HEK293T (cell line): ENCODE measurements at regions not wholly inside any gene's neighbourhood (a gene's known extent, or its start where the extent isn't known, plus 50 kb on each side); places are given as distances from the start of the nearest gene placed in this dataset.

Source experiments
- CTCF ChIA-PET: fragments of 350-600 bp; formaldehyde crosslinking; extraction: SDS; loops from one replicate; lab custom pipeline; 2021; ENCODE audit warnings: antibody characterized with exemption, inconsistent platforms; lab: Yijun Ruan, JAX
- POLR2A ChIA-PET: fragments of 350-600 bp; formaldehyde crosslinking; extraction: SDS; loops from one replicate; lab custom pipeline; 2020; ENCODE audit warnings: antibody characterized with exemption, inconsistent platforms; lab: Yijun Ruan, JAX
- DNase-seq: peaks from one replicate; pipeline ENCODE4 v3.0.0; 2012; ENCODE audit warnings: mixed read lengths; ENCODE audit errors: extremely low spot score
- ARNT ChIP-seq: fragments of 450-650 bp; IDR thresholded peaks from 2 replicates; pipeline ENCODE4 v1.6.1; 2017; ENCODE audit warnings: mild to moderate bottlenecking
- BHLHE40 ChIP-seq: fragments of 450-650 bp; IDR thresholded peaks from 2 replicates; pipeline ENCODE4 v1.6.1; 2016; ENCODE audit warnings: mild to moderate bottlenecking, moderate library complexity, borderline replicate concordance
- CTBP1 ChIP-seq: fragments of 450-650 bp; IDR thresholded peaks from 2 replicates; pipeline ENCODE4 v1.6.1; 2016; ENCODE audit warnings: borderline replicate concordance
- ELF4 ChIP-seq: fragments of 450-650 bp; IDR thresholded peaks from 2 replicates; pipeline ENCODE4 v1.6.1; 2017; ENCODE audit warnings: antibody characterized with exemption
- FOXA1 ChIP-seq: fragments of 450-650 bp; IDR thresholded peaks from 2 replicates; pipeline ENCODE4 v1.6.1; 2016; ENCODE audit warnings: mild to moderate bottlenecking
- FOXK2 ChIP-seq: fragments of 450-650 bp; IDR thresholded peaks from 2 replicates; pipeline ENCODE4 v1.6.1; 2016; ENCODE audit warnings: mild to moderate bottlenecking
- FOXM1 ChIP-seq: fragments of 450-650 bp; IDR thresholded peaks from 2 replicates; pipeline ENCODE4 v1.6.1; 2017; ENCODE audit warnings: mild to moderate bottlenecking, borderline replicate concordance
- HDGF ChIP-seq: fragments of 450-650 bp; IDR thresholded peaks from 2 replicates; pipeline ENCODE4 v1.6.1; 2017; ENCODE audit warnings: antibody characterized with exemption, borderline replicate concordance
- L3MBTL2 ChIP-seq: fragments of 450-650 bp; conservative IDR thresholded peaks from 2 replicates; pipeline ENCODE4 v1.6.1; 2016; ENCODE audit warnings: mild to moderate bottlenecking
- LEF1 ChIP-seq: fragments of 450-650 bp; IDR thresholded peaks from 2 replicates; pipeline ENCODE4 v1.6.1; 2017; ENCODE audit warnings: mild to moderate bottlenecking, borderline replicate concordance
- NFRKB ChIP-seq: fragments of 450-650 bp; IDR thresholded peaks from 2 replicates; pipeline ENCODE4 v1.6.1; 2016; ENCODE audit warnings: mild to moderate bottlenecking, moderate library complexity
- SP1 ChIP-seq: fragments of 450-650 bp; IDR thresholded peaks from 2 replicates; pipeline ENCODE4 v1.6.1; 2017
- SUZ12 ChIP-seq: fragments of 450-650 bp; IDR thresholded peaks from 2 replicates; pipeline ENCODE4 v1.6.1; 2016; ENCODE audit warnings: mild to moderate bottlenecking
- TARDBP ChIP-seq: fragments of 450-650 bp; IDR thresholded peaks from 2 replicates; pipeline ENCODE4 v1.6.1; 2016
- ZNF384 ChIP-seq: fragments of 450-650 bp; IDR thresholded peaks from 2 replicates; pipeline ENCODE4 v1.6.1; 2016
- TF ChIP-seq, protein P1 (sequence below): fragments of 450-650 bp; IDR thresholded peaks from 2 replicates; pipeline ENCODE4 v1.6.1; 2016

DNA sequence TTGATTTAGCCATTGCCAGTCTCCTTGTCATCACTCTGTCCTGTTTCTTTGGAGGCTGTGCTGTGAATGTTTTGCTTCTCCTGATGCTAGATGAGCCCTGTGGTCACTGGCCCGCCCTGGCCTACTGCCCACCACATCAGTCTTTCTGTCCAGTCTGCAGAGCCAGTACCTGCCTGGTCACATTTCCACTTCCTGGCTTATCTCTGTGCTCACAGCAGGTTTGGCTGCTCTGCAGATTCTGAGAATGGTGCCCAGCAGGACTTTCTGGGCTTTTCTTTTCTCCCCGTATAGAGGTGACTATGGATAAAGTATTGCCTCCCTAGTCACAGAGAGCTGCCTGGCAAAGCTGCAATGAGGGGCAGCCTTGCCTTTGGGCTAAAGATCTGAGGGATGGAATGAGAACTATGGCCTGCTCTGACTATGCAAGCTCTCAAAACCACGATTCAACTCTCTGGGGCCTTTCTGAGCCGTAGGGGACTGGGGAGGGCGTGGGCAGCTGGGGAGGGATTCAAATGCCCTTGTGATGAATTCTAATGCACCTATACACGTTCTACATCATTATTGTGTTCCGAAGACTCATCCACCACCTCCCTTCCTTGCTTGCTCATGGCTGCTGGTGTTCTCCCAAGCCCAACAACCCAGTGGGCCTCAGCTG is 410.4 kb upstream of the NPVF start:
- CTCF ChIA-PET = no interaction called here
- POLR2A ChIA-PET = no interaction called here
- TF ChIP-seq HDGF = no peak
- no peak for TF ChIP-seq TARDBP
- no peak for DNase-seq

DNA sequence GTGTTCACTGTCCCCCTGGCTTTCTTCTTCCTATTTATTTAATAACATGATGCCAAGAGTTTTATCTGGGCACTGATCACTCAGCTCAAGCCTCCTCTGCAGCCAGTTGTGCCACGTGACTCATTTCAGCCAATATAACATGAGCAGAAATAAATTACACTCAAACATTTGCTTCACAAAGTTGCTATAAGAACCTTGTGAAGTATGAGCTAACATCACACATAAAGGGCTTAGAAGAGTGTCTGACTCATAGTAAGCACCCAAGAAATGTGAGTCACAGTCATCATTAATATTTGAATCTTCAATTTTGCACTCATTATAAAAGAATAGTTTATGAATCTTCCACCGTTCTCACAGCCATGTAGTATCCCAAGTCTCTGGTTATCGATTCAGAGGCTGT is 414.6 kb upstream of the NPVF start:
- TF ChIP-seq L3MBTL2 = no peak
- no peak for DNase-seq
- ChIA-PET CTCF (no interaction called here), POLR2A (interaction anchor here (1.3 kb wide), 1 partner anchor 15 kb away, joined by 3 read pairs; no protein-coding TSS in a partner anchor)

DNA sequence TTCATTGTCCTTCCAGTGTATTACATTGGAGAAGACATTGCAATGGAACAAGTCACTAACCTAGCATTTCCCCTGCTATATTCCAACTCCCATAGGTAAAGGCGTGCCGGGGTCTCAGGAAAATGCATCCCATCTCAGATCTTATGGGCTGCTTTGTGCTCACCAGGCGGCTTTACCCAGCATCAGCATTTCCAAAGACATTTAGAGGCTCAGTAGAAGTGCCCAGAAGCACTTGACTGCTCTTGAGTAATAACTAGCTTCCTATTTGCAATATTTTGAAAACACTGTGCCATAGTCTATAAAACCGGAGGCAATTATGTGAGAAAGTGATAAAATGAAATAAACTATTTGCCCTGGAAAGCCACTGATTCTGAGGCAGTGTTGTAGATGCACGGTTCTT is 415.0 kb upstream of the NPVF start:
- ChIA-PET POLR2A (no interaction called here), CTCF (no interaction called here)
- DNase-seq = no peak
- no peak for TF ChIP-seq LEF1
- no peak for TF ChIP-seq CTBP1
- no peak for TF ChIP-seq L3MBTL2
- TF ChIP-seq ELF4 = no peak
- TF ChIP-seq TARDBP = no peak
- TF ChIP-seq FOXA1 = no peak
- no peak for TF ChIP-seq ARNT
- TF ChIP-seq NFRKB = no peak
- TF ChIP-seq, protein P1, sequence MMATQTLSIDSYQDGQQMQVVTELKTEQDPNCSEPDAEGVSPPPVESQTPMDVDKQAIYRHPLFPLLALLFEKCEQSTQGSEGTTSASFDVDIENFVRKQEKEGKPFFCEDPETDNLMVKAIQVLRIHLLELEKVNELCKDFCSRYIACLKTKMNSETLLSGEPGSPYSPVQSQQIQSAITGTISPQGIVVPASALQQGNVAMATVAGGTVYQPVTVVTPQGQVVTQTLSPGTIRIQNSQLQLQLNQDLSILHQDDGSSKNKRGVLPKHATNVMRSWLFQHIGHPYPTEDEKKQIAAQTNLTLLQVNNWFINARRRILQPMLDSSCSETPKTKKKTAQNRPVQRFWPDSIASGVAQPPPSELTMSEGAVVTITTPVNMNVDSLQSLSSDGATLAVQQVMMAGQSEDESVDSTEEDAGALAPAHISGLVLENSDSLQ = no peak
- no peak for TF ChIP-seq FOXK2
- no peak for TF ChIP-seq SUZ12
- no peak for TF ChIP-seq ZNF384
- TF ChIP-seq HDGF = no peak

DNA sequence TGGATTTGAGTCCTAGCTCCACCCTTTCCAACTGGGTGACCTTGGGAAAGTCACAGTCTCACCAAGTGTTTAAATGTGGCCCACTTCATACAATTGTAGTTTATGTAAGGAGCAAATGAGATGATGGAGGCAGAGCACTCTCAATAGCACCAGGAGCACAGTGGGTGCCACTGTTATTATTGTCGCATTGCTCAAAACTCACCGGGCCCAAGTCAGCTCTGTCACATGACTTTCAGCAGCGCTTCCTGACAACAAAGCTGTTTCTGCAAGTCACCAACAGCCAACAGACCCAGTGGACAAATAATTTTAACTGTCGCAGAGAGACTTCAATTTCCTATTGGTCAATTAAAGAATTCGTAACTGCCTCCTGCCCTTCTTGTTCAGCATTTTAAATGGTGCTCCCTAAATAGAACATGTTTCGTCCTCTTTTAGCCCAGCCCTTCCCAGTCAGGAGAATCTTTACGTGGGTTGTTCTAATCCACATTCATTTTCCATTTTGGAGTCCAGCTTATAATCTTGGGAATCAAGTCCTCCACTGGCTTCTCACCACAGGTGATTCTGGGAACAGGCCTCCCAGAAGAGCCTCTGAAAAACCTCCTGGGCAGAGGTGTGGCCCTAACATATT is 415.6 kb upstream of the NPVF start:
- ChIA-PET CTCF (no interaction called here), POLR2A (no interaction called here)
- no peak for DNase-seq
- TF ChIP-seq HDGF = no peak
- TF ChIP-seq L3MBTL2 = no peak
- no peak for TF ChIP-seq ZNF384
- TF ChIP-seq CTBP1 = no peak
- TF ChIP-seq ELF4 = no peak
- TF ChIP-seq FOXK2 = no peak
- TF ChIP-seq NFRKB = no peak
- TF ChIP-seq LEF1 = no peak
- TF ChIP-seq FOXA1 = no peak
- TF ChIP-seq BHLHE40 = no peak
- TF ChIP-seq FOXM1 = no peak
- no peak for TF ChIP-seq ARNT

DNA sequence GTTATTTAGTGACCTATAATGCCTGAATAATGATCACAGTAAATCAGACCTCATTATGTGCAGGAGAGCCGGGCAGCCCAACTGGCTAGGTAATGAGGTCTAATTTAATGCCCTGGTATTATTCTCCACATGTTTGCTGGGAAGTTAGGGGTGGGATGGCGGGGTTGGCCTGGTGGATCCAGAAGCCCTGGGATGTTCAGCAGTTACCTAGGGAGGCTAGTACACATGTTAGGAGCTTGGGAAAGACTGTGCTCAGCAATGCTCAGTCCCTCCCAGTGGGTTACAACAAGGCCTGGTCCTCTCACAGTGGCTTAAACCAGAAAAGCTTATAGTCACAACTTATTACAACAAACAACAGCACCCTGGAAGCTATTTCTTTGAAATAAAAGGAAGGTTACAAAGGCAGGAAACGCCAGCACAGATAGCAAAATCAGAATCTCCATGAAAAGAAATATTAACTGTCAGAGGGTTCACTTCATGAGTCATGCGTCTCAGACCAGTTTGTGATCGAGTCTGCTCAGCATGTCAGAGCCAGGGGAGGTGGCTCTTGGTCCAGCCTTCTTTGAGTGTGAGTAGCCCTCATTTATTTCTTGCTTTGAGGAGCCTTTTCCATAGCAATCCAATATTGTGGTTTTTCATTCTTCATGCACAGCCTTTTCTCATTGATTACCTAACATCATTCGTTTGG is 418.6 kb upstream of the NPVF start:
- ChIA-PET POLR2A (no interaction called here), CTCF (no interaction called here)
- TF ChIP-seq ARNT (no peak), FOXA1 (no peak), L3MBTL2 (no peak), ZNF384 (no peak), HDGF (no peak), FOXM1 (no peak), SUZ12 (no peak), CTBP1 (no peak), BHLHE40 (no peak), NFRKB (no peak)
- DNase-seq = no peak

DNA sequence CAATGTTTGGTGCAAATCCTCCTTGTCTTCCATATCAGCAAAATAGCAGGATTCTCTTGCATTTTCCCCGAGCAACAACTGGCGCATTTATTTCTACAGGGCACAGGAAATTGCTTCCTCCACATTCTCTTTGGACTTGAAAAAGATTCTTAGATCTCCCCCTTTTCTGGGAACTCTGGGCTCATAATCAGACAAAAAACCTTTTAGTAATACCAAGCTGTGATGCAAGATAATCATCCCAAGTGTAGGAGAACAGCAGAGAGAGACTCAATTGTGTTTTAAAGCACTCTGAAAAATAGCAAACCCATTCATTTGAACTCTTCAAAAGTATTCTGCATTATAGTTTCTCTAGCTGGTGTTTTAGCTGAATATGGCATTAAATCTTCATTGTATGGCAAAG is 419.6 kb upstream of the NPVF start:
- no peak for DNase-seq
- no peak for TF ChIP-seq LEF1
- TF ChIP-seq, protein P1 = no peak
- no peak for TF ChIP-seq CTBP1
- TF ChIP-seq L3MBTL2 = no peak
- no peak for TF ChIP-seq FOXM1
- TF ChIP-seq ELF4 = no peak
- no peak for TF ChIP-seq SUZ12
- TF ChIP-seq HDGF = no peak
- TF ChIP-seq TARDBP = no peak
- TF ChIP-seq FOXK2 = no peak
- TF ChIP-seq ARNT = no peak
- no peak for TF ChIP-seq SP1
- TF ChIP-seq BHLHE40 = no peak
- TF ChIP-seq NFRKB = no peak
- TF ChIP-seq ZNF384 = no peak
- ChIA-PET POLR2A (no interaction called here), CTCF (no interaction called here)

DNA sequence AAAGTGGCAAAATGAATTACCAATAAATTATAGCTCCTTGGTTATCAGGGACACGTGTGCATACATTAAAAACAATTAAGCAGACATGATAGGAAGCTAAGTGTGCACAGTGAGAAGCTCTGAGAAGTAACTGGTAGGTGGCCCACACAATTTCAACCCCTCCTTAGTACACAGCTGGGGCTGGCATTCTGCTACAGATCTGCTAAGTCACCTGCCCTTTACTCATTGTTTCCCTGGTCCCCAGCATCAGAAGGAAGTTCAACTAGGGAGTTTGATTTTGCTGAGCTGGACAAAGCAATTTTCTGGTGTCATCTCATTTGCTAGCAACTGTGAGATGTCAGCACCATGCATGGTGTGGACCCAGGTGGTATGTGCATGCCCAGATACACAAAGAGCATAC is 424.1 kb upstream of the NPVF start:
- POLR2A ChIA-PET = no interaction called here
- CTCF ChIA-PET = no interaction called here
- TF ChIP-seq SP1 = no peak
- no peak for TF ChIP-seq BHLHE40
- no peak for TF ChIP-seq ARNT
- no peak for TF ChIP-seq FOXK2
- TF ChIP-seq ZNF384 = no peak
- no peak for TF ChIP-seq L3MBTL2
- no peak for TF ChIP-seq ELF4
- no peak for TF ChIP-seq FOXM1
- no peak for TF ChIP-seq LEF1
- no peak for TF ChIP-seq SUZ12
- TF ChIP-seq TARDBP = no peak
- no peak for TF ChIP-seq FOXA1
- no peak for DNase-seq
